HCT116 (cell line): ENCODE measurements at regions not wholly inside any gene's neighbourhood (a gene's known extent, or its start where the extent isn't known, plus 50 kb on each side); places are given as distances from the start of the nearest gene placed in this dataset.

ENCODE experiments used
- ATF3 ChIP-seq: IDR thresholded peaks from 2 replicates; pipeline ENCODE4 v1.6.1; 2012
- CBX3 ChIP-seq: IDR thresholded peaks from 2 replicates; pipeline ENCODE4 v1.6.1; 2012; ENCODE audit warnings: low read depth
- CEBPB ChIP-seq: IDR thresholded peaks from 2 replicates; pipeline ENCODE4 v1.6.1; 2012; ENCODE audit warnings: low read depth
- JUND ChIP-seq: IDR thresholded peaks from 2 replicates; pipeline ENCODE4 v1.6.1; 2012
- POLR2A ChIP-seq: IDR thresholded peaks from 2 replicates; pipeline ENCODE4 v1.7.0; 2011; ENCODE audit warnings: borderline replicate concordance; ENCODE audit not compliant: insufficient read depth, insufficient read length; ENCODE audit errors: extremely low read depth
- TF ChIP-seq, protein P1 (sequence below): IDR thresholded peaks from 2 replicates; pipeline ENCODE4 v1.6.1; 2011; ENCODE audit warnings: mild to moderate bottlenecking, low read length, moderate library complexity; ENCODE audit not compliant: insufficient replicate concordance; ENCODE audit errors: extremely low read depth
- TF ChIP-seq, protein P2 (sequence below), 3 experiments: fragments of 200-600 bp in 1 of 3; sonication (generic) in 1 of 3; IDR thresholded peaks in 2 of 3; conservative IDR thresholded peaks in 1 of 3; 2 replicates each; pipeline ENCODE4 v1.5.1; 2012 to 2017; ENCODE audit warnings: low read depth in 2 of 3, low read length in 2 of 3, antibody characterized with exemption in 1 of 3, borderline replicate concordance in 1 of 3, control low read depth in 1 of 3, mild to moderate bottlenecking in 1 of 3, mixed read lengths in 1 of 3, mixed run types in 1 of 3, moderate library complexity in 1 of 3; ENCODE audit not compliant: insufficient read depth in 1 of 3

GRCh38 chr2:187989925-187990623, 301.6 kb upstream of the GULP1 start:
- TF ChIP-seq CBX3 (0 out of 2 replicates have a peak, but pooled peaks have one; percentile 27), ATF3 (no peak), POLR2A (no peak), JUND (no peak), CEBPB (no peak)
- TF ChIP-seq, protein P1, sequence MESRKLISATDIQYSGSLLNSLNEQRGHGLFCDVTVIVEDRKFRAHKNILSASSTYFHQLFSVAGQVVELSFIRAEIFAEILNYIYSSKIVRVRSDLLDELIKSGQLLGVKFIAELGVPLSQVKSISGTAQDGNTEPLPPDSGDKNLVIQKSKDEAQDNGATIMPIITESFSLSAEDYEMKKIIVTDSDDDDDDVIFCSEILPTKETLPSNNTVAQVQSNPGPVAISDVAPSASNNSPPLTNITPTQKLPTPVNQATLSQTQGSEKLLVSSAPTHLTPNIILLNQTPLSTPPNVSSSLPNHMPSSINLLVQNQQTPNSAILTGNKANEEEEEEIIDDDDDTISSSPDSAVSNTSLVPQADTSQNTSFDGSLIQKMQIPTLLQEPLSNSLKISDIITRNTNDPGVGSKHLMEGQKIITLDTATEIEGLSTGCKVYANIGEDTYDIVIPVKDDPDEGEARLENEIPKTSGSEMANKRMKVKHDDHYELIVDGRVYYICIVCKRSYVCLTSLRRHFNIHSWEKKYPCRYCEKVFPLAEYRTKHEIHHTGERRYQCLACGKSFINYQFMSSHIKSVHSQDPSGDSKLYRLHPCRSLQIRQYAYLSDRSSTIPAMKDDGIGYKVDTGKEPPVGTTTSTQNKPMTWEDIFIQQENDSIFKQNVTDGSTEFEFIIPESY = no peak
- TF ChIP-seq, protein P2, sequence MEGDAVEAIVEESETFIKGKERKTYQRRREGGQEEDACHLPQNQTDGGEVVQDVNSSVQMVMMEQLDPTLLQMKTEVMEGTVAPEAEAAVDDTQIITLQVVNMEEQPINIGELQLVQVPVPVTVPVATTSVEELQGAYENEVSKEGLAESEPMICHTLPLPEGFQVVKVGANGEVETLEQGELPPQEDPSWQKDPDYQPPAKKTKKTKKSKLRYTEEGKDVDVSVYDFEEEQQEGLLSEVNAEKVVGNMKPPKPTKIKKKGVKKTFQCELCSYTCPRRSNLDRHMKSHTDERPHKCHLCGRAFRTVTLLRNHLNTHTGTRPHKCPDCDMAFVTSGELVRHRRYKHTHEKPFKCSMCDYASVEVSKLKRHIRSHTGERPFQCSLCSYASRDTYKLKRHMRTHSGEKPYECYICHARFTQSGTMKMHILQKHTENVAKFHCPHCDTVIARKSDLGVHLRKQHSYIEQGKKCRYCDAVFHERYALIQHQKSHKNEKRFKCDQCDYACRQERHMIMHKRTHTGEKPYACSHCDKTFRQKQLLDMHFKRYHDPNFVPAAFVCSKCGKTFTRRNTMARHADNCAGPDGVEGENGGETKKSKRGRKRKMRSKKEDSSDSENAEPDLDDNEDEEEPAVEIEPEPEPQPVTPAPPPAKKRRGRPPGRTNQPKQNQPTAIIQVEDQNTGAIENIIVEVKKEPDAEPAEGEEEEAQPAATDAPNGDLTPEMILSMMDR (IDR thresholded peaks at IDR 0.05 in 2 of 3, conservative IDR thresholded peaks at IDR 0.05 in 1 of 3; ENCODE audit: borderline replicate concordance in 1 of 3, insufficient read depth in 1 of 3, low read depth in 2 of 3, low read length in 2 of 3) = no peak
